CD4-positive, alpha-beta T cell treated with Interferon alpha-2 for 1 hour (primary cell): ENCODE measurements at regions not wholly inside any gene's neighbourhood (a gene's known extent, or its start where the extent isn't known, plus 50 kb on each side); places are given as distances from the start of the nearest gene placed in this dataset.

Experiments
- DNase-seq, 2 donors: peaks; one replicate each; pipeline ENCODE4 v3.0.0-alpha.2; 2020 to 2022

- DNase-seq, result no peak
Observed at GRCh38 chr17:79414793-79415211, 196.0 kb downstream of the RBFOX3 start.

- no peak for DNase-seq
Observed at GRCh38 chr17:79414063-79414792, 196.6 kb downstream of the RBFOX3 start.

GRCh38 chr17:79413611-79414010 is 197.2 kb downstream of the RBFOX3 start:
- DNase-seq, result no peak

GRCh38 chr17:79412886-79413390 is 197.9 kb downstream of the RBFOX3 start:
- no peak for DNase-seq

GRCh38 chr17:79412110-79412509 is 198.7 kb downstream of the RBFOX3 start:
- no peak for DNase-seq

GRCh38 chr17:79411419-79411818 is 199.4 kb downstream of the RBFOX3 start:
- no peak for DNase-seq

GRCh38 chr17:79410681-79411080 is 200.2 kb downstream of the RBFOX3 start:
- DNase-seq, result no peak

- no peak for DNase-seq
Observed at GRCh38 chr17:79408251-79408650, 202.6 kb downstream of the RBFOX3 start.

- DNase-seq, result no peak
Observed at GRCh38 chr17:79407385-79407784, 203.5 kb downstream of the RBFOX3 start.

- no peak for DNase-seq
Observed at GRCh38 chr17:79406316-79406715, 204.5 kb downstream of the RBFOX3 start.

- DNase-seq, result no peak
Observed at GRCh38 chr17:79405823-79406222, 205.0 kb downstream of the RBFOX3 start.

GRCh38 chr17:79404136-79404911 is 206.5 kb downstream of the RBFOX3 start:
- no peak for DNase-seq

GRCh38 chr17:79401704-79402674 is 208.9 kb downstream of the RBFOX3 start:
- no peak for DNase-seq

- peak; percentile 73 to 81 for DNase-seq
Observed at GRCh38 chr17:79400989-79401703, 209.7 kb downstream of the RBFOX3 start.

- no peak for DNase-seq
Observed at GRCh38 chr17:79399610-79400144, 211.2 kb downstream of the RBFOX3 start.

- DNase-seq, result no peak
Observed at GRCh38 chr17:79398441-79398840, 212.4 kb downstream of the RBFOX3 start.

- no peak for DNase-seq
Observed at GRCh38 chr17:79396696-79397095, 214.2 kb downstream of the RBFOX3 start.

GRCh38 chr17:79395545-79395944 is 215.3 kb downstream of the RBFOX3 start:
- no peak for DNase-seq

- no peak for DNase-seq
Observed at GRCh38 chr17:79395066-79395465, 215.8 kb downstream of the RBFOX3 start.

GRCh38 chr17:79393358-79394052 is 217.3 kb downstream of the RBFOX3 start:
- peak; percentile 54 to 68 for DNase-seq

- DNase-seq, result no peak
Observed at GRCh38 chr17:79392598-79392997, 218.3 kb downstream of the RBFOX3 start.
